ENCODE measurements at regions not wholly inside any gene's neighbourhood (a gene's known extent, or its start where the extent isn't known, plus 50 kb on each side); places are given as distances from the start of the nearest gene placed in this dataset.
A peak's percentile ranks its signal among the peaks of the same experiment; 100 is the strongest.
"Not testable (repeated sequence)": the region's sequence is repeated elsewhere in the genome, so short reads cannot be mapped to it uniquely, and the experiment has no call there.

GRCh38 chr10:100642295-100642994, 102.9 kb upstream of the PAX2 start:
- no peak for DNase-seq

- DNase-seq: no peak
Measured at GRCh38 chr10:100645091-100645490, 100.3 kb upstream of the PAX2 start.

- no peak for DNase-seq
Measured at GRCh38 chr10:100645613-100646392, 99.6 kb upstream of the PAX2 start.

- no peak for DNase-seq
Measured at GRCh38 chr10:100647928-100648327, 97.5 kb upstream of the PAX2 start.

- no peak for DNase-seq
Measured at GRCh38 chr10:100650693-100651092, 94.7 kb upstream of the PAX2 start.

GRCh38 chr10:100651099-100651498, 94.3 kb upstream of the PAX2 start:
- DNase-seq: not testable (repeated sequence)

- no peak for DNase-seq
Measured at GRCh38 chr10:100651916-100652315, 93.5 kb upstream of the PAX2 start.

- no peak for DNase-seq
Measured at GRCh38 chr10:100652406-100653135, 92.8 kb upstream of the PAX2 start.

GRCh38 chr10:100653238-100653956, 92.0 kb upstream of the PAX2 start:
- DNase-seq: no peak

GRCh38 chr10:100653957-100654781, 91.2 kb upstream of the PAX2 start:
- DNase-seq: peak; percentile 26

GRCh38 chr10:100654782-100655325, 90.5 kb upstream of the PAX2 start:
- DNase-seq: peak; percentile 7

GRCh38 chr10:100655326-100655759, 90.0 kb upstream of the PAX2 start:
- no peak for DNase-seq

- no peak for DNase-seq
Measured at GRCh38 chr10:100655760-100656421, 89.5 kb upstream of the PAX2 start.

GRCh38 chr10:100656454-100656853, 88.9 kb upstream of the PAX2 start:
- peak; percentile 40 for DNase-seq

- no peak for DNase-seq
Measured at GRCh38 chr10:100658269-100658668, 87.1 kb upstream of the PAX2 start.

GRCh38 chr10:100659361-100660098, 85.9 kb upstream of the PAX2 start:
- DNase-seq: no peak

GRCh38 chr10:100660365-100660764, 85.0 kb upstream of the PAX2 start:
- no peak for DNase-seq

- no peak for DNase-seq
Measured at GRCh38 chr10:100660945-100661344, 84.4 kb upstream of the PAX2 start.

- no peak for DNase-seq
Measured at GRCh38 chr10:100661520-100661919, 83.9 kb upstream of the PAX2 start.

GRCh38 chr10:100662067-100662466, 83.3 kb upstream of the PAX2 start:
- no peak for DNase-seq

Data from NCI-H2171 treated with DMSO at 0.1 percent for 48 hours (cell line).